ENCODE measurements at regions not wholly inside any gene's neighbourhood (a gene's known extent, or its start where the extent isn't known, plus 50 kb on each side); places are given as distances from the start of the nearest gene placed in this dataset.

DNA sequence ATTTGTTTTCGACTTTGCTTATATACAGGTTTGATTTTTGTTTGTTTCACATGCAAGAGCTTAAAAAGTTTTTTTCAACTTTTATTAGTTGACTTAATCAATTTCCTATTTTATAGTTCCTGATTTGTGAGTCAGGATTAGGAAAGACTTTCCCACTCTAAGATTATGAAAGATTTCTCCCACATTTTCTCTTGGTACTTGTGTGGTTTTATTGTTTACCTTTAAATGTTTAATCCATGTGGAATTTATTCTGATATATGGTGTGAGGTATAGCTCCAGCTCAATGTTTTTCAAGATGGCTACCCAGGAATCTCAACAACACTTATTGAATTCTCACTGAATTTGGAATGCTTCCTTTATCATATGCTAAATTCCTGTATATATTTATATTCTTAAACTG, 117.8 kb upstream of the LGALSL start:
- Histone ChIP-seq H3K4me3 (no peak overlapping the region), H3K4me1 (peaks cover 3 to 13% of the 10 kb centered on the region in 2 donors), H3K9me3 (no peaks in the 10 kb centered on the region), H3K36me3 (no peaks in the 10 kb centered on the region), H3K27ac (no peak overlapping the region), H3K27me3 (no peaks in the 10 kb centered on the region)
- no peak for DNase-seq (ENCODE audit: low spot score in 2 of 2)
- TF ChIP-seq, protein P1, sequence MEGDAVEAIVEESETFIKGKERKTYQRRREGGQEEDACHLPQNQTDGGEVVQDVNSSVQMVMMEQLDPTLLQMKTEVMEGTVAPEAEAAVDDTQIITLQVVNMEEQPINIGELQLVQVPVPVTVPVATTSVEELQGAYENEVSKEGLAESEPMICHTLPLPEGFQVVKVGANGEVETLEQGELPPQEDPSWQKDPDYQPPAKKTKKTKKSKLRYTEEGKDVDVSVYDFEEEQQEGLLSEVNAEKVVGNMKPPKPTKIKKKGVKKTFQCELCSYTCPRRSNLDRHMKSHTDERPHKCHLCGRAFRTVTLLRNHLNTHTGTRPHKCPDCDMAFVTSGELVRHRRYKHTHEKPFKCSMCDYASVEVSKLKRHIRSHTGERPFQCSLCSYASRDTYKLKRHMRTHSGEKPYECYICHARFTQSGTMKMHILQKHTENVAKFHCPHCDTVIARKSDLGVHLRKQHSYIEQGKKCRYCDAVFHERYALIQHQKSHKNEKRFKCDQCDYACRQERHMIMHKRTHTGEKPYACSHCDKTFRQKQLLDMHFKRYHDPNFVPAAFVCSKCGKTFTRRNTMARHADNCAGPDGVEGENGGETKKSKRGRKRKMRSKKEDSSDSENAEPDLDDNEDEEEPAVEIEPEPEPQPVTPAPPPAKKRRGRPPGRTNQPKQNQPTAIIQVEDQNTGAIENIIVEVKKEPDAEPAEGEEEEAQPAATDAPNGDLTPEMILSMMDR (IDR thresholded peaks at IDR 0.05), result no peak
- intact Hi-C loops (cut with DNase I), result no loop called here

- DNase-seq (ENCODE audit: low spot score in 2 of 2), result no peak
- TF ChIP-seq, protein P1 (IDR thresholded peaks at IDR 0.05), result no peak
- Histone ChIP-seq H3K4me3 (no peak overlapping the region), H3K27me3 (no peaks in the 10 kb centered on the region), H3K36me3 (no peaks in the 10 kb centered on the region), H3K27ac (no peak overlapping the region), H3K4me1 (peaks cover 0 to 3% of the 10 kb centered on the region in 2 donors), H3K9me3 (no peaks in the 10 kb centered on the region)
- intact Hi-C loops (cut with DNase I), result no loop called here
These were observed 116.6 kb upstream of the LGALSL start for GRCh38 chr2:64337314-64337713.

GRCh38 chr2:64338108-64338507, 115.9 kb upstream of the LGALSL start:
- Histone ChIP-seq H3K4me3 (no peak overlapping the region), H3K9me3 (no peaks in the 10 kb centered on the region), H3K27me3 (no peaks in the 10 kb centered on the region), H3K36me3 (no peaks in the 10 kb centered on the region), H3K4me1 (no peaks in the 10 kb centered on the region), H3K27ac (no peak overlapping the region)
- intact Hi-C loops (cut with DNase I), result no loop called here
- TF ChIP-seq, protein P1 (IDR thresholded peaks at IDR 0.05), result no peak
- no peak for DNase-seq (ENCODE audit: low spot score in 2 of 2)

DNA sequence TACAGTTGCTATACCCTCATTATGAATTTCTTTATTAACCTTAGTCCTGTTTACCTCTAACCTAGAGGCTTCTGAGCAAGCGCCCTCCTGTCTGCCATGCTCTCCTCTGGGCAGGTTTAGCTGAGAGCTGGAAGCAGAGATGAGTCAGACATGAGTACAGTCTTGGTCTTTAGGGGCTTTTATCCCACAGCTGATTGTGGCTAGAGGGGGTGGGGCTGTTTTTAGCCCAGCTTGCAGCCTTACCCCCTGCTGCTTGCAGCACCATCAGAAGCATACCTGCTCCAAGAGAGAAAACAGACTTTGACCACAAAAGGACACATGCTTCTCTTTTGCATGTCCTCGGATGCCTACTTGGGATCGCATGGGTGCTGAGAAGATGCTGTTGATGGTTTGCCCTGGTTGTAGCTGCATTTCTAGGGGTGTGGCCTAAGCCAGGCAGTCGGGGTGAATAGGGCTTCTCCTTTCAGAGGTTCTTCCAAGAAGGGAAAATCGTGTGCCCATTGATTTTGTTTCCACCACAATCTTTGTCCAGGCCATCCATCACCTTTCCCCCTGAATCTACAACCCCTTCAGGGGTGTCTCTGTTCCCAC, 115.0 kb upstream of the LGALSL start:
- TF ChIP-seq, protein P1 (IDR thresholded peaks at IDR 0.05), result no peak
- intact Hi-C loops (cut with DNase I), result no loop called here
- no peaks in the 10 kb centered on the region for H3K27me3 ChIP-seq

DNA sequence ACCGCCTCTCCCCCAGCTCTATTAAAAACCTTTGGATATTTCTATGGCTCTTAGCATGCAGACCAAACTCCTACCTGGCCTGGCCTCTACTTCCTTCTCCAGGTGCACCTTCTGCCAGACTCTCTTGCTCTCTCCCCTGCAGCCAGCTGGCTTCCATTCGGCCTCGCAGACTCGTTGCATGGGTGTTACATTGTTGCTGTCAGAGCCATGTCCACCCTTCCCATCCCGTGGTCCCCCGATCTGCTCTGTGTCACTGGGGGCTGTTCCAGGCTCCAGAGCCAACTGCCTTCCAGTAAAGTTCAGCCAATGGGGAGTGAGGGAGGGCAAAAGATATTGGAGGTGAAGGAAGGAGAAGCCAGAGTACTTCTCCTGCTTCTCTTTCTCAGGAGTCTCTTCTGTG, 112.5 kb upstream of the LGALSL start:
- DNase-seq (ENCODE audit: low spot score in 2 of 2), result no peak
- H3K27ac ChIP-seq, result no peak overlapping the region
- intact Hi-C loops (cut with DNase I), result no loop called here
- H3K9me3 ChIP-seq, result no peaks in the 10 kb centered on the region
- H3K4me1 ChIP-seq, result no peaks in the 10 kb centered on the region
- TF ChIP-seq, protein P1 (IDR thresholded peaks at IDR 0.05), result no peak
- no peaks in the 10 kb centered on the region for H3K27me3 ChIP-seq
- no peak overlapping the region for H3K4me3 ChIP-seq
- no peaks in the 10 kb centered on the region for H3K36me3 ChIP-seq

More for the DNA sequence above, 115.0 kb upstream of the LGALSL start:
- Histone ChIP-seq H3K4me3 (no peak overlapping the region), H3K27ac (no peak overlapping the region), H3K36me3 (no peaks in the 10 kb centered on the region), H3K4me1 (no peaks in the 10 kb centered on the region), H3K9me3 (no peaks in the 10 kb centered on the region)
- no peak for DNase-seq (ENCODE audit: low spot score in 2 of 2)
